ENCODE measurements at regions not wholly inside any gene's neighbourhood (a gene's known extent, or its start where the extent isn't known, plus 50 kb on each side); places are given as distances from the start of the nearest gene placed in this dataset.
A peak's percentile ranks its signal among the peaks of the same experiment; 100 is the strongest.
"Not testable (repeated sequence)": the region's sequence is repeated elsewhere in the genome, so short reads cannot be mapped to it uniquely, and the experiment has no call there.

GRCh38 chr10:6929148-6929830, 349.2 kb upstream of the PRKCQ start:
- no peak for FAIRE-seq

GRCh38 chr10:6928586-6928985, 348.5 kb upstream of the PRKCQ start:
- FAIRE-seq = no peak
- DNase-seq (ENCODE audit: insufficient read length, low spot score) = no peak

More at GRCh38 chr10:6929148-6929830, 349.2 kb upstream of the PRKCQ start:
- DNase-seq (ENCODE audit: insufficient read length, low spot score) = no peak

- no peak for FAIRE-seq
- DNase-seq (ENCODE audit: insufficient read length, low spot score) = no peak
These were observed 346.9 kb upstream of the PRKCQ start for GRCh38 chr10:6926971-6927370.

- FAIRE-seq (no peak), DNase-seq (ENCODE audit: insufficient read length, low spot score) (no peak)
These were observed 345.1 kb upstream of the PRKCQ start for GRCh38 chr10:6925146-6925545.

GRCh38 chr10:6924166-6924565, 344.1 kb upstream of the PRKCQ start:
- DNase-seq (ENCODE audit: insufficient read length, low spot score) = peak; percentile 42
- peak; percentile 71 for FAIRE-seq

GRCh38 chr10:6921026-6921425, 340.9 kb upstream of the PRKCQ start:
- not testable (repeated sequence) for DNase-seq (ENCODE audit: insufficient read length, low spot score); FAIRE-seq

GRCh38 chr10:6920072-6921019, 340.3 kb upstream of the PRKCQ start:
- DNase-seq (ENCODE audit: insufficient read length, low spot score) (peak; percentile 60), FAIRE-seq (no peak)

- DNase-seq (ENCODE audit: insufficient read length, low spot score) (no peak), FAIRE-seq (no peak)
These were observed 339.0 kb upstream of the PRKCQ start for GRCh38 chr10:6919077-6919476.

- FAIRE-seq = no peak
- no peak for DNase-seq (ENCODE audit: insufficient read length, low spot score)
These were observed 338.2 kb upstream of the PRKCQ start for GRCh38 chr10:6918305-6918704.

- no peak for DNase-seq (ENCODE audit: insufficient read length, low spot score)
- no peak for FAIRE-seq
These were observed 337.0 kb upstream of the PRKCQ start for GRCh38 chr10:6917125-6917524.

GRCh38 chr10:6916601-6917000, 336.5 kb upstream of the PRKCQ start:
- DNase-seq (ENCODE audit: insufficient read length, low spot score) (no peak), FAIRE-seq (no peak)

- no peak for FAIRE-seq
- no peak for DNase-seq (ENCODE audit: insufficient read length, low spot score)
These were observed 335.2 kb upstream of the PRKCQ start for GRCh38 chr10:6915307-6915706.

- DNase-seq (ENCODE audit: insufficient read length, low spot score) (no peak), FAIRE-seq (no peak)
These were observed 332.9 kb upstream of the PRKCQ start for GRCh38 chr10:6912929-6913328.

GRCh38 chr10:6912424-6912823, 332.3 kb upstream of the PRKCQ start:
- peak; percentile 53 for DNase-seq (ENCODE audit: insufficient read length, low spot score)
- FAIRE-seq = no peak

- DNase-seq (ENCODE audit: insufficient read length, low spot score) = no peak
- FAIRE-seq = no peak
These were observed 331.9 kb upstream of the PRKCQ start for GRCh38 chr10:6912021-6912420.

GRCh38 chr10:6909905-6910560, 330.0 kb upstream of the PRKCQ start:
- DNase-seq (ENCODE audit: insufficient read length, low spot score) (no peak), FAIRE-seq (no peak)

GRCh38 chr10:6907877-6908530, 327.9 kb upstream of the PRKCQ start:
- DNase-seq (ENCODE audit: insufficient read length, low spot score) (no peak), FAIRE-seq (no peak)

- peak; percentile 64 for FAIRE-seq
- DNase-seq (ENCODE audit: insufficient read length, low spot score) = no peak
These were observed 314.3 kb upstream of the PRKCQ start for GRCh38 chr10:6894405-6894804.

- DNase-seq (ENCODE audit: insufficient read length, low spot score) = no peak
- no peak for FAIRE-seq
These were observed 312.8 kb upstream of the PRKCQ start for GRCh38 chr10:6892864-6893263.

GRCh38 chr10:6891924-6892323, 311.8 kb upstream of the PRKCQ start:
- DNase-seq (ENCODE audit: insufficient read length, low spot score) (no peak), FAIRE-seq (peak; percentile 57)

- no peak for DNase-seq (ENCODE audit: insufficient read length, low spot score)
- FAIRE-seq = no peak
These were observed 309.6 kb upstream of the PRKCQ start for GRCh38 chr10:6889718-6890117.
